Fibroblast of lung (primary cell): ENCODE measurements at regions not wholly inside any gene's neighbourhood (a gene's known extent, or its start where the extent isn't known, plus 50 kb on each side); places are given as distances from the start of the nearest gene placed in this dataset.

ENCODE experiments used
- CTCF ChIP-seq, 2 donors: IDR thresholded peaks in 1 of 2; conservative IDR thresholded peaks in 1 of 2; 1 replicate in 1 of 2; 2 replicates in 1 of 2; pipeline ENCODE4 v1.5.1; 2011 to 2012; ENCODE audit warnings: low read length in 2 of 2, control low read depth in 1 of 2, inconsistent platforms in 1 of 2, low read depth in 1 of 2, mild to moderate bottlenecking in 1 of 2
- EZH2 ChIP-seq: IDR thresholded peaks from 2 replicates; pipeline ENCODE4 v1.5.1; 2012; ENCODE audit warnings: low read length, control low read depth, mild to moderate bottlenecking; ENCODE audit errors: missing control alignments

GRCh38 chr5:91229031-91229727 lies 153.9 kb downstream of the ARRDC3 start:
- TF ChIP-seq CTCF (conservative IDR thresholded peaks at IDR 0.05 in 1 of 2, IDR thresholded peaks at IDR 0.05 in 1 of 2; ENCODE audit: low read depth in 1 of 2, low read length in 2 of 2) (no peak), EZH2 (no peak)
